ENCODE measurements at regions not wholly inside any gene's neighbourhood (a gene's known extent, or its start where the extent isn't known, plus 50 kb on each side); places are given as distances from the start of the nearest gene placed in this dataset.
"Not testable (repeated sequence)": the region's sequence is repeated elsewhere in the genome, so short reads cannot be mapped to it uniquely, and the experiment has no call there.

- H3K4me1 ChIP-seq (ENCODE audit: insufficient read depth, low read length, poor library complexity, severe bottlenecking), result no peaks in the 10 kb centered on the region
- H3K4me3 ChIP-seq (ENCODE audit: low read depth, low read length, poor library complexity, severe bottlenecking), result no peak overlapping the region
- H3K9me3 ChIP-seq (ENCODE audit: low read length), result no peaks in the 10 kb centered on the region
- intact Hi-C loops (cut with micrococcal nuclease; ENCODE audit: unreplicated experiment), result no loop called here
- H3K9me2 ChIP-seq (ENCODE audit: insufficient read depth, low read length), result no peaks in the 10 kb centered on the region
- H3K36me3 ChIP-seq (ENCODE audit: insufficient read depth, low read length), result no peaks in the 10 kb centered on the region
- no peak for DNase-seq (ENCODE audit: low spot score)
- H2AFZ ChIP-seq (ENCODE audit: low read length), result no peak overlapping the region
- ChIA-PET CTCF (ENCODE audit: unreplicated experiment) (no interaction called here), POLR2A (interaction anchor here (0.7 kb wide), 1 partner anchor 671 kb away, joined by 3 read pairs; no protein-coding TSS in a partner anchor)
- no TSS peak for BruUV-seq (replicated peaks)
- no peak overlapping the region for H3K27ac ChIP-seq (ENCODE audit: low read depth, low read length, poor library complexity, severe bottlenecking)
- TF ChIP-seq, protein P1, sequence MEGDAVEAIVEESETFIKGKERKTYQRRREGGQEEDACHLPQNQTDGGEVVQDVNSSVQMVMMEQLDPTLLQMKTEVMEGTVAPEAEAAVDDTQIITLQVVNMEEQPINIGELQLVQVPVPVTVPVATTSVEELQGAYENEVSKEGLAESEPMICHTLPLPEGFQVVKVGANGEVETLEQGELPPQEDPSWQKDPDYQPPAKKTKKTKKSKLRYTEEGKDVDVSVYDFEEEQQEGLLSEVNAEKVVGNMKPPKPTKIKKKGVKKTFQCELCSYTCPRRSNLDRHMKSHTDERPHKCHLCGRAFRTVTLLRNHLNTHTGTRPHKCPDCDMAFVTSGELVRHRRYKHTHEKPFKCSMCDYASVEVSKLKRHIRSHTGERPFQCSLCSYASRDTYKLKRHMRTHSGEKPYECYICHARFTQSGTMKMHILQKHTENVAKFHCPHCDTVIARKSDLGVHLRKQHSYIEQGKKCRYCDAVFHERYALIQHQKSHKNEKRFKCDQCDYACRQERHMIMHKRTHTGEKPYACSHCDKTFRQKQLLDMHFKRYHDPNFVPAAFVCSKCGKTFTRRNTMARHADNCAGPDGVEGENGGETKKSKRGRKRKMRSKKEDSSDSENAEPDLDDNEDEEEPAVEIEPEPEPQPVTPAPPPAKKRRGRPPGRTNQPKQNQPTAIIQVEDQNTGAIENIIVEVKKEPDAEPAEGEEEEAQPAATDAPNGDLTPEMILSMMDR (conservative IDR thresholded peaks at IDR 0.05; ENCODE audit: low read length), result 0 out of 2 replicates have a peak, but pooled peaks have one; percentile 7
- no peak for TF ChIP-seq EZH2phosphoT487 (IDR thresholded peaks at IDR 0.05; ENCODE audit: borderline replicate concordance, low read depth, low read length)
- no peaks in the 10 kb centered on the region for H4K20me1 ChIP-seq (ENCODE audit: insufficient read depth, low read length)
- H3K4me2 ChIP-seq (ENCODE audit: low read length), result no peak overlapping the region
- H3K79me2 ChIP-seq (ENCODE audit: insufficient read depth, low read depth, low read length), result no peaks in the 10 kb centered on the region
These were observed 427.1 kb downstream of the TFEC start for GRCh38 chr7:115603416-115603815.

DNA sequence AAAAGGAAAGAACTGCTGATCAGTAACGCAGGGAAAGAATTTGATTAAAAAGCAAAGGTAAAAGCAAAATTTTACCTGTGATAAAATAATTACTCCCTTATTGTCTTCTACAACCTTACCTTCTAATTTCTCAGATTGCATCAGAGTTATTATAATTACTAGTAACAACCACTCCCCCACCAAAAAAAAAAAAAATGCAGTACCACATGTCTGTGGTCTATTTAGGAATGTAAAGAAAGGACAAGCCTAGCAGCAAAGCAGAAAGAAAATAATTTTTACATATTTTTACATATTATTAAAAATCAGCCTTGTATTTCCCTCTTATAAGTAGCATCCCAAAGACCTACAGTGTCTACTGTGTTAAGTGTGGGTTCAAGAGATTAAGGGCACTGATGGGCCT lies 430.4 kb downstream of the TFEC start:
- BruUV-seq (replicated peaks), result no TSS peak
- CTCF ChIA-PET (ENCODE audit: unreplicated experiment), result no interaction called here
- POLR2A ChIA-PET, result interaction anchor here (0.6 kb wide), 1 partner anchor 8 kb away, joined by 3 read pairs; no protein-coding TSS in a partner anchor

GRCh38 chr7:115599184-115599583 lies 431.4 kb downstream of the TFEC start:
- H3K9me2 ChIP-seq (ENCODE audit: insufficient read depth, low read length); H3K9me3 ChIP-seq (ENCODE audit: low read length); H3K4me2 ChIP-seq (ENCODE audit: low read length); H3K79me2 ChIP-seq (ENCODE audit: insufficient read depth, low read depth, low read length); H3K4me1 ChIP-seq (ENCODE audit: insufficient read depth, low read length, poor library complexity, severe bottlenecking); intact Hi-C loops (cut with micrococcal nuclease; ENCODE audit: unreplicated experiment); DNase-seq (ENCODE audit: low spot score); CTCF ChIA-PET (ENCODE audit: unreplicated experiment); H3K36me3 ChIP-seq (ENCODE audit: insufficient read depth, low read length); POLR2A ChIA-PET; H4K20me1 ChIP-seq (ENCODE audit: insufficient read depth, low read length); H3K27ac ChIP-seq (ENCODE audit: low read depth, low read length, poor library complexity, severe bottlenecking); H2AFZ ChIP-seq (ENCODE audit: low read length); H3K4me3 ChIP-seq (ENCODE audit: low read depth, low read length, poor library complexity, severe bottlenecking); BruUV-seq (replicated peaks): not testable (repeated sequence)

More for the DNA sequence above, 430.4 kb downstream of the TFEC start:
- H3K36me3 ChIP-seq (ENCODE audit: insufficient read depth, low read length), result no peaks in the 10 kb centered on the region
- TF ChIP-seq, protein P1 (conservative IDR thresholded peaks at IDR 0.05; ENCODE audit: low read length), result no peak
- TF ChIP-seq EZH2phosphoT487 (IDR thresholded peaks at IDR 0.05; ENCODE audit: borderline replicate concordance, low read depth, low read length), result no peak
- no peak overlapping the region for H3K4me2 ChIP-seq (ENCODE audit: low read length)
- no peak overlapping the region for H3K4me3 ChIP-seq (ENCODE audit: low read depth, low read length, poor library complexity, severe bottlenecking)
- intact Hi-C loops (cut with micrococcal nuclease; ENCODE audit: unreplicated experiment), result no loop called here
- H4K20me1 ChIP-seq (ENCODE audit: insufficient read depth, low read length), result no peaks in the 10 kb centered on the region
- H3K9me3 ChIP-seq (ENCODE audit: low read length), result no peaks in the 10 kb centered on the region
- no peaks in the 10 kb centered on the region for H3K4me1 ChIP-seq (ENCODE audit: insufficient read depth, low read length, poor library complexity, severe bottlenecking)
- H3K79me2 ChIP-seq (ENCODE audit: insufficient read depth, low read depth, low read length), result no peaks in the 10 kb centered on the region
- no peak for DNase-seq (ENCODE audit: low spot score)
- H3K9me2 ChIP-seq (ENCODE audit: insufficient read depth, low read length), result no peaks in the 10 kb centered on the region
- H2AFZ ChIP-seq (ENCODE audit: low read length), result no peak overlapping the region
- H3K27ac ChIP-seq (ENCODE audit: low read depth, low read length, poor library complexity, severe bottlenecking), result no peak overlapping the region

GRCh38 chr7:115597220-115597619 lies 433.3 kb downstream of the TFEC start:
- H3K27ac ChIP-seq (ENCODE audit: low read depth, low read length, poor library complexity, severe bottlenecking); H3K36me3 ChIP-seq (ENCODE audit: insufficient read depth, low read length); POLR2A ChIA-PET; H3K79me2 ChIP-seq (ENCODE audit: insufficient read depth, low read depth, low read length); BruUV-seq (replicated peaks); H3K4me3 ChIP-seq (ENCODE audit: low read depth, low read length, poor library complexity, severe bottlenecking); H3K4me1 ChIP-seq (ENCODE audit: insufficient read depth, low read length, poor library complexity, severe bottlenecking); H3K4me2 ChIP-seq (ENCODE audit: low read length); intact Hi-C loops (cut with micrococcal nuclease; ENCODE audit: unreplicated experiment); H3K9me3 ChIP-seq (ENCODE audit: low read length); DNase-seq (ENCODE audit: low spot score); H3K9me2 ChIP-seq (ENCODE audit: insufficient read depth, low read length); CTCF ChIA-PET (ENCODE audit: unreplicated experiment); H4K20me1 ChIP-seq (ENCODE audit: insufficient read depth, low read length); H2AFZ ChIP-seq (ENCODE audit: low read length): not testable (repeated sequence)
